Endodermal cell (in vitro differentiated cells): ENCODE measurements at regions not wholly inside any gene's neighbourhood (a gene's known extent, or its start where the extent isn't known, plus 50 kb on each side); places are given as distances from the start of the nearest gene placed in this dataset.

ENCODE experiments used
- DNase-seq: peaks from one replicate; pipeline ENCODE4 v3.0.0-alpha.2; 2017
- H3K27ac ChIP-seq: 2 replicates; pipeline ENCODE4 v1.5.1; 2013; ENCODE audit warnings: mild to moderate bottlenecking, low read depth, low read length, moderate library complexity
- H3K27me3 ChIP-seq: 2 replicates; pipeline ENCODE4 v1.6.1; 2013; ENCODE audit warnings: mild to moderate bottlenecking, low read length, moderate library complexity; ENCODE audit not compliant: insufficient read depth, control insufficient read depth, poor library complexity, severe bottlenecking
- H3K36me3 ChIP-seq: 2 replicates; pipeline ENCODE4 v1.7.0; 2013; ENCODE audit warnings: mild to moderate bottlenecking, low read length, moderate library complexity; ENCODE audit not compliant: control insufficient read depth, insufficient read depth
- H3K4me1 ChIP-seq: one replicate; pipeline ENCODE4 v1.7.0; 2013; ENCODE audit warnings: low read length; ENCODE audit not compliant: control insufficient read depth, insufficient read depth
- H3K4me3 ChIP-seq: 2 replicates; pipeline ENCODE4 v1.5.1; 2013; ENCODE audit warnings: mild to moderate bottlenecking, low read length, moderate library complexity
- H3K9ac ChIP-seq: 2 replicates; pipeline ENCODE4 v1.6.1; 2013; ENCODE audit warnings: mild to moderate bottlenecking, low read length, moderate library complexity; ENCODE audit not compliant: poor library complexity, severe bottlenecking; ENCODE audit errors: extremely low read depth
- H3K9me3 ChIP-seq: 2 replicates; pipeline ENCODE4 v1.6.1; 2013; ENCODE audit warnings: mild to moderate bottlenecking, low read length, moderate library complexity; ENCODE audit not compliant: control insufficient read depth
- H3K27ac Mint-ChIP-seq: 2 replicates; pipeline ENCODE4 v1.8.0; 2020; ENCODE audit warnings: mixed read lengths
- H3K27me3 Mint-ChIP-seq: 2 replicates; pipeline ENCODE4 v1.8.0; 2021; ENCODE audit warnings: mild to moderate bottlenecking, mixed read lengths; ENCODE audit not compliant: insufficient read depth
- H3K36me3 Mint-ChIP-seq: 2 replicates; pipeline ENCODE4 v1.8.0; 2020; ENCODE audit warnings: low read depth, mixed read lengths
- H3K4me1 Mint-ChIP-seq: 2 replicates; pipeline ENCODE4 v1.8.0; 2020; ENCODE audit warnings: mixed read lengths
- H3K4me3 Mint-ChIP-seq: 2 replicates; pipeline ENCODE4 v1.8.0; 2020; ENCODE audit warnings: mild to moderate bottlenecking, moderate library complexity, mixed read lengths
- H3K9me3 Mint-ChIP-seq: 2 replicates; pipeline ENCODE4 v1.8.0; 2020; ENCODE audit warnings: mild to moderate bottlenecking, mixed read lengths
- WGBS, 2 experiments: methylation state at CpG; one replicate each; pipeline versions ENCODE4 v1.1.5 to v1.1.7; 2013; ENCODE audit warnings: missing lambda C conversion rate in 2 of 2, mixed read lengths in 1 of 2; ENCODE audit not compliant: insufficient coverage in 1 of 2, insufficient read length in 1 of 2; 5-methylcytosine and 5-hydroxymethylcytosine counted together
- TF ChIP-seq, protein P1 (sequence below): fragments of 200-600 bp; sonication (generic); conservative IDR thresholded peaks from 2 replicates; pipeline ENCODE4 v1.5.0; 2021; ENCODE audit warnings: antibody characterized with exemption, mild to moderate bottlenecking

DNA sequence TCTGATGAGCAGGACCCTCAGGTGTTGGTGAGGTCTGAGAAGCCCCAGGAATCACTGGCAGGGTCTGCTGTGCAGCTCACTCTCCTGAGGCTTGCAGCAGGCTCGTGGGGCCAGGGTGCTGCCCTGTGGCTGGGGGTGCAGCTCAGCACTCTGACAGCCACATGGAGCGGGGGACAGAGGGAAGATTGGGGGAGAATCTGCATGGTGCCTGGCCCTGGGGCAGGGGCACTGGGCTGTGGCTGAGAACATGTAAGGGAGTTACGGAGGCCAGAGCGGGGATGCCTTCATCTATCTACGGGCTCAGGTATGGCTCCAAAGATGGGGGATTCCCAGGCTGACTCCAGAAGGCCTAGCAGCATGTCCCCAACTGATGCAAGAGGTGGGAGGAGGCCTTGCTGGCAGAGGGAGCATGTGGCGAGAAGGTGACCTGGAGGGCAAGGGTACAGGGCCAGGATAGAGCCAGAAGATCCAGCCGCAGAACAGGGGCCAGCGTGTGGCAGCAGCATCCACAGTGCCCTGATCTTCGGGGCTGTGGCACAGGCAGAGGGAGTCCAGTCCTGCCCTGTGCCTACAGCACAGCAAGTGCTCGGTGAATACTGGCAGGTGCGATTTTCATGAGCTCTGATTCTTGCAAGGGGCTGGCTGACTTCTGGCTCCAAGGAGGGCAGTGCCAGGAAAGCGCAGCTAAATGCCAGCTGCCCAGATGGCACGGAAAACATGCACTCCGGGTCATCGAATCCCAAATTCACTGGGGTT is 184.7 kb downstream of the CTTN start:
- no peak overlapping the region for H3K9ac ChIP-seq
- H3K4me1 ChIP-seq: no peaks in the 10 kb centered on the region
- TF ChIP-seq, protein P1, sequence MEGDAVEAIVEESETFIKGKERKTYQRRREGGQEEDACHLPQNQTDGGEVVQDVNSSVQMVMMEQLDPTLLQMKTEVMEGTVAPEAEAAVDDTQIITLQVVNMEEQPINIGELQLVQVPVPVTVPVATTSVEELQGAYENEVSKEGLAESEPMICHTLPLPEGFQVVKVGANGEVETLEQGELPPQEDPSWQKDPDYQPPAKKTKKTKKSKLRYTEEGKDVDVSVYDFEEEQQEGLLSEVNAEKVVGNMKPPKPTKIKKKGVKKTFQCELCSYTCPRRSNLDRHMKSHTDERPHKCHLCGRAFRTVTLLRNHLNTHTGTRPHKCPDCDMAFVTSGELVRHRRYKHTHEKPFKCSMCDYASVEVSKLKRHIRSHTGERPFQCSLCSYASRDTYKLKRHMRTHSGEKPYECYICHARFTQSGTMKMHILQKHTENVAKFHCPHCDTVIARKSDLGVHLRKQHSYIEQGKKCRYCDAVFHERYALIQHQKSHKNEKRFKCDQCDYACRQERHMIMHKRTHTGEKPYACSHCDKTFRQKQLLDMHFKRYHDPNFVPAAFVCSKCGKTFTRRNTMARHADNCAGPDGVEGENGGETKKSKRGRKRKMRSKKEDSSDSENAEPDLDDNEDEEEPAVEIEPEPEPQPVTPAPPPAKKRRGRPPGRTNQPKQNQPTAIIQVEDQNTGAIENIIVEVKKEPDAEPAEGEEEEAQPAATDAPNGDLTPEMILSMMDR: no peak
- no peaks in the 10 kb centered on the region for H3K27me3 ChIP-seq
- Mint-ChIP-seq H3K27ac (no peak overlapping the region), H3K27me3 (no peaks in the 10 kb centered on the region), H3K36me3 (no peaks in the 10 kb centered on the region), H3K4me3 (no peak overlapping the region), H3K4me1 (no peaks in the 10 kb centered on the region), H3K9me3 (no peaks in the 10 kb centered on the region)
- no peak overlapping the region for H3K27ac ChIP-seq
- H3K36me3 ChIP-seq: no peaks in the 10 kb centered on the region
- H3K4me3 ChIP-seq: no peak overlapping the region
- H3K9me3 ChIP-seq: no peaks in the 10 kb centered on the region
- WGBS, 2 experiments: 87 to 94% methylated on average over 11 to 15 of the region's 15 CpGs
- no peak for DNase-seq

DNA sequence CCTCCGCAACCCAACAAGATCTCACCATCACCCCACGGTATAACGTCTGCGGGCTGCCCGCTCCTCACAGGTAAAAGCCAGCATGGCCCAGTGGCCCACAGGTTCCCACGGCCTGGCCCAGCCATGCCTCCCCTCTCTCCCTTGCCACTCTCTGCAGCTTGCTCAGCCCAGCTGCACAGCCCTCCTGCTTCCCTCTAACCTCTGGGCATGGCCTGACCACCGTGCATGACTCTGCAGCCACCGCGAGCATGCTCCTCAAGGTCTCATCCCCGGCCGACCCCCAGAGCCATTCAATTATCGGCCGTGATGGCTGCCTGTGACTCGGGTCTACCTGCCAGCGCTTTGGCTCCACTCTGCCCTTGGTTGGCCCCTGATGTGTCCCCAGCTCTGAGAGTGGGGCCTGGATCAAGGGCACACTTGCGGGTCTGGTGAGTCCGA is 185.5 kb downstream of the CTTN start:
- Histone ChIP-seq H3K27me3 (no peaks in the 10 kb centered on the region), H3K36me3 (no peaks in the 10 kb centered on the region), H3K4me3 (no peak overlapping the region), H3K9ac (no peak overlapping the region), H3K9me3 (no peaks in the 10 kb centered on the region), H3K4me1 (no peaks in the 10 kb centered on the region), H3K27ac (no peak overlapping the region)
- no peaks in the 10 kb centered on the region for H3K36me3 Mint-ChIP-seq
- no peaks in the 10 kb centered on the region for H3K27me3 Mint-ChIP-seq
- H3K27ac Mint-ChIP-seq: peak overlapping the region; percentile 39
- TF ChIP-seq, protein P1: no peak
- no peak overlapping the region for H3K4me3 Mint-ChIP-seq
- peak; percentile 38 for DNase-seq
- no peaks in the 10 kb centered on the region for H3K9me3 Mint-ChIP-seq
- no peaks in the 10 kb centered on the region for H3K4me1 Mint-ChIP-seq
- WGBS, 2 experiments: 90 to 98% methylated on average over 5 to 17 of the region's 17 CpGs

DNA sequence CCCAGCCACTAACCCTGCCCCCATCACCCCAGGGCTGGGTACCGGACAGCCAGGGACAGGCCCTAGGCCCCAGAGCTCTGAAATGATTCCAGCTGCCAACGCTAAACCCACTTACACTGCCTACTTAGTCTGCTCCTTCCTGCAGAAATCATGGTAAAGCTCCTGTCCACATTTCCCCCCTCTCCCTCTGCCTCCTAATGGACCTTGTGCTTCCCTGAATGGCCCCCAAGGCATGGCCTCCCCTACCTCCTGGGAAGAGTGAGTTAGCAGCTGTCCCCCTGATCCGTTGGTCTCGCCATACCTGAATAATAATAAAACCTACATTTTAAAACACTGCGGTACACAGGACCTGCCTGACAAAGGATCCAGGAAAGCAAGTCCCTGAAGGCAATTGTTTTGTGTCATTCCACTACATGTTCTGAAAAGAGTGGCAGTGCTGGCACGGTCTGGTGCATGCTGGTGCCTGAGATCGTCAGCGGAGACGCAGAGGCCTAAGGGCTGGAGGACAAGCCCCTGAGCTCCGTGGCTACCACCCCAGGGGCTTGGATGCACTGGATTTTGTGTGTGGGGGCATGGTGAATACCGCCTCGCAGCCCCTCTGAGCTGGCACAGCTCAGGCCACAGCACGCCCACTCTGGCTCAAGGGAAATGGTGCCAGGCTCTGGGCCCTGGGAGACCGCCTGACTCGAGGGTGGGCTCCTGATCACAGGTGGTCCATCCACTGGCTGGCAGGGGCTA is 186.3 kb downstream of the CTTN start:
- no peaks in the 10 kb centered on the region for H3K27me3 Mint-ChIP-seq
- no peaks in the 10 kb centered on the region for H3K9me3 ChIP-seq
- H3K4me3 Mint-ChIP-seq: no peak overlapping the region
- H3K36me3 Mint-ChIP-seq: peaks cover 3% of the 10 kb centered on the region
- H3K4me3 ChIP-seq: no peak overlapping the region
- H3K9me3 Mint-ChIP-seq: no peaks in the 10 kb centered on the region
- DNase-seq: no peak
- H3K4me1 Mint-ChIP-seq: no peaks in the 10 kb centered on the region
- no peak overlapping the region for H3K27ac Mint-ChIP-seq
- H3K9ac ChIP-seq: no peak overlapping the region
- WGBS, 2 experiments: 84 to 93% methylated on average over 7 to 15 of the region's 15 CpGs
- no peak overlapping the region for H3K27ac ChIP-seq
- H3K4me1 ChIP-seq: no peaks in the 10 kb centered on the region
- no peaks in the 10 kb centered on the region for H3K36me3 ChIP-seq
- no peaks in the 10 kb centered on the region for H3K27me3 ChIP-seq
- TF ChIP-seq, protein P1: no peak
